ENCODE measurements at regions not wholly inside any gene's neighbourhood (a gene's known extent, or its start where the extent isn't known, plus 50 kb on each side); places are given as distances from the start of the nearest gene placed in this dataset.

DNA sequence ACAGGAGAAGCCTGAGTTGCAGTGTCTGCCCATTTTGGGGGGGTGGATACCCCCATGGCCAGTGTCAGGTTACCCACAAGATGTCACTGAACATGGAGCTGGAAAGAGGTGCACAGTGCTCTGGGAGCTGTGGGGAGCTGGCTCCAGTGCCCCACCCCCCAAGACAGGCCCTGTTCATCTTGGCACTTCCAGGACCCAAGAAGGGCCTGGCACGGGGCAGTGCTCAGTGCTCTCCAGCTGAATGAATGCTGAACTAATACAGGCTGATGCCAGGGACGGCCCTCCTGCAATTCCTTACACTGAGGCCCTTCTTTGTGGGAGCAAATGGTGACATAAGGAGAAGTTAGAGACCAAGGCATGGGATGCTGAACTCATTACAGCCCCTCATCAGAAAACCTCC, 163.4 kb upstream of the GLI2 start:
- TF ChIP-seq POLR2AphosphoS5 (IDR thresholded peaks at IDR 0.05; ENCODE audit: low read depth, low read length): no peak
- TF ChIP-seq TAF1 (IDR thresholded peaks at IDR 0.05; ENCODE audit: borderline replicate concordance, insufficient read depth, low read length): no peak
- TF ChIP-seq, protein P1, sequence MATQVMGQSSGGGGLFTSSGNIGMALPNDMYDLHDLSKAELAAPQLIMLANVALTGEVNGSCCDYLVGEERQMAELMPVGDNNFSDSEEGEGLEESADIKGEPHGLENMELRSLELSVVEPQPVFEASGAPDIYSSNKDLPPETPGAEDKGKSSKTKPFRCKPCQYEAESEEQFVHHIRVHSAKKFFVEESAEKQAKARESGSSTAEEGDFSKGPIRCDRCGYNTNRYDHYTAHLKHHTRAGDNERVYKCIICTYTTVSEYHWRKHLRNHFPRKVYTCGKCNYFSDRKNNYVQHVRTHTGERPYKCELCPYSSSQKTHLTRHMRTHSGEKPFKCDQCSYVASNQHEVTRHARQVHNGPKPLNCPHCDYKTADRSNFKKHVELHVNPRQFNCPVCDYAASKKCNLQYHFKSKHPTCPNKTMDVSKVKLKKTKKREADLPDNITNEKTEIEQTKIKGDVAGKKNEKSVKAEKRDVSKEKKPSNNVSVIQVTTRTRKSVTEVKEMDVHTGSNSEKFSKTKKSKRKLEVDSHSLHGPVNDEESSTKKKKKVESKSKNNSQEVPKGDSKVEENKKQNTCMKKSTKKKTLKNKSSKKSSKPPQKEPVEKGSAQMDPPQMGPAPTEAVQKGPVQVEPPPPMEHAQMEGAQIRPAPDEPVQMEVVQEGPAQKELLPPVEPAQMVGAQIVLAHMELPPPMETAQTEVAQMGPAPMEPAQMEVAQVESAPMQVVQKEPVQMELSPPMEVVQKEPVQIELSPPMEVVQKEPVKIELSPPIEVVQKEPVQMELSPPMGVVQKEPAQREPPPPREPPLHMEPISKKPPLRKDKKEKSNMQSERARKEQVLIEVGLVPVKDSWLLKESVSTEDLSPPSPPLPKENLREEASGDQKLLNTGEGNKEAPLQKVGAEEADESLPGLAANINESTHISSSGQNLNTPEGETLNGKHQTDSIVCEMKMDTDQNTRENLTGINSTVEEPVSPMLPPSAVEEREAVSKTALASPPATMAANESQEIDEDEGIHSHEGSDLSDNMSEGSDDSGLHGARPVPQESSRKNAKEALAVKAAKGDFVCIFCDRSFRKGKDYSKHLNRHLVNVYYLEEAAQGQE (IDR thresholded peaks at IDR 0.05; ENCODE audit: insufficient read depth in 1 of 2, low read depth in 2 of 2, low read length in 2 of 2): no peak
- no peak for TF ChIP-seq SIN3A (IDR thresholded peaks at IDR 0.05; ENCODE audit: borderline replicate concordance, insufficient read depth, low read length)

DNA sequence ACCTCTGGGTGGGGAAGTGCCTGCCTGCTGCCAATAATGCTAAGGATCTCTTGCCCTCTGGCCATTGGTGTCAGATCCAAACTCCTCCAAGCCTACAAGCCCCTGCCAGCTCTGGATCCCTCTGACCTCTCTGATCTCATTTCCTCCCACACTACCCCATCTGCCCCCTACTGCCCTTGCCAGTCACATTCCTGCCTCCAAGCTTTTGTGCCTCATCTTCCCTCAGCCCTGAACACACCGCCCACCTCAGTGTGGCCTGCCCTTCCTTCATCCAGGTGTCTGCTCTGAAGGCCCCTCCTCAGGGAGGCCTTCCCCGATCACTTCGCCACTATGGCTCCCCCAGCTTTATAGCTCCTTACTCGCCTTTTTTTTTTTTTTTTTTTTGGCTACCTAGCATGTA, 161.0 kb upstream of the GLI2 start:
- TF ChIP-seq, protein P1 (IDR thresholded peaks at IDR 0.05; ENCODE audit: insufficient read depth in 1 of 2, low read depth in 2 of 2, low read length in 2 of 2): no peak
- TF ChIP-seq POLR2AphosphoS5 (IDR thresholded peaks at IDR 0.05; ENCODE audit: low read depth, low read length) (no peak), SIN3A (IDR thresholded peaks at IDR 0.05; ENCODE audit: borderline replicate concordance, insufficient read depth, low read length) (no peak), TAF1 (IDR thresholded peaks at IDR 0.05; ENCODE audit: borderline replicate concordance, insufficient read depth, low read length) (no peak), FOXP2 (optimal IDR thresholded peaks at IDR 0.05; ENCODE audit: borderline replicate concordance, extremely low read depth, extremely low read length, insufficient read depth) (no peak)

DNA sequence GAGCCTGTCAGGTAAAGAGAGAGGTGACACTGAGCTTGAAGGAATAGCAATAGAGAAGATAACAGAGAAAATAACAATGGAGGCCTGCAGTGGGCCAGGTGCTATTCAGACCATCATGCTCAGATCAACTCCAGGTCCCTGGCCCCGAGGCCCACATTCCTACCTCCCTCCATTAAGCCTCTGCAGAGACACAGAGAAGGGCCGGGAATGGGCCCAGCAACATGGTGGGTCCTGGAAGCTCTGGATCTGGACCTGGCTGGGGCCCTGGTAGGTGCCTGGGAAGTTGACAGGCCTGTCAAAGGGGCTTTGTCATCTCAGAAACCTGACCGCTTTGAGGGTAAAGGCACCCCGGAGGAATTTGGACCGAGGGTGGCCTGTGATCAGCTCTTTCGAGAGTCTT, 159.7 kb upstream of the GLI2 start:
- TF ChIP-seq, protein P1 (IDR thresholded peaks at IDR 0.05; ENCODE audit: insufficient read depth in 1 of 2, low read depth in 2 of 2, low read length in 2 of 2): no peak
- no peak for TF ChIP-seq SIN3A (IDR thresholded peaks at IDR 0.05; ENCODE audit: borderline replicate concordance, insufficient read depth, low read length)
- TF ChIP-seq FOXP2 (optimal IDR thresholded peaks at IDR 0.05; ENCODE audit: borderline replicate concordance, extremely low read depth, extremely low read length, insufficient read depth): no peak
- TF ChIP-seq POLR2AphosphoS5 (IDR thresholded peaks at IDR 0.05; ENCODE audit: low read depth, low read length): no peak
- no peak for TF ChIP-seq TAF1 (IDR thresholded peaks at IDR 0.05; ENCODE audit: borderline replicate concordance, insufficient read depth, low read length)

DNA sequence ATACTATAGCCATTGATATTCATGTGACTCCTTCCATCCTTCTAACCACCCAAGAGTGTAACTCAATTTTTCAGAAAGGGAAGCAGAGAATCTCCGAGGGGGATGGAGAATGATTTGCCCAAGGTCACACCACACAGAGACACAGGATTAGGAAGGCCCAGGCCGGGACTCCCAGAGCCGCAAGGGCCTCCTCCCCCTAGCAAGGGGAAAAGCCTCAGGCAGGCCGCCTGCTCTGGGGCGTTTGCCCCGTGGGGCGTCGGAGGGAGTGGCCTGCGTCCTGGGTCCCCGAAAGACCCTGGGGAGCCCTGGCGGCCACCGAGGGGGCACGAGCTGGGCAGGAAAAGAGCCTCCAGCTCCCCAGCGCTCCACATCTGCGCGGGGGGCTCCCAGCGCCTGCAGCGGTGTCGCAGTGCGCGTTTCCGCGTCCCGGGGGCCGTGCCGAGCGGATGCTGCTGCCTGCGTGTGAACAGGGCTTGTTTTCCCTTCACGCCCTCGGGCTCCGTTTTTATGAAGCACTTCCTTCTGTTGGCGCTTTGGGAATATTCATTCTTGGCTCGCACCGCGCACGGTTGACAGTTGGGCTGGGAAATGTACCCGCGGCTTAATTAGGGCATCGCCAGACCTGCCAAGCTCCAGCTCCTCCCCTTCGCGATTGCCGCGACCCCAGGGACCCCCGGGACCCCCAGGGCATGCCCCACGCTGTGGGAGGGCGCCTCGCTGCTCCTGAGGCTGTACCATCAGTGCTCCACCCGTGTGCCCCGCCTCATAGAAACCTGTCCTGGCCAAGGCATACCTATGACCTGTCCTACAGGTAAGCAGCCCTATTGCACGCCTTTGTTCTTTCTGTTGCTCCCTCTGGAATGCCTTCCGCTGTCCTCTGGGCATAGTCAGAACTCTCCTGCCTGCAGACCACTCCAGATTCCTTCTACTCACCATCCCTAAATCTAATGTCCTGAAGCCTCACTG, 158.9 kb upstream of the GLI2 start:
- no peak for TF ChIP-seq TAF1 (IDR thresholded peaks at IDR 0.05; ENCODE audit: borderline replicate concordance, insufficient read depth, low read length)
- TF ChIP-seq POLR2AphosphoS5 (IDR thresholded peaks at IDR 0.05; ENCODE audit: low read depth, low read length): no peak
- no peak for TF ChIP-seq FOXP2 (optimal IDR thresholded peaks at IDR 0.05; ENCODE audit: borderline replicate concordance, extremely low read depth, extremely low read length, insufficient read depth)
- TF ChIP-seq, protein P1 (IDR thresholded peaks at IDR 0.05; ENCODE audit: insufficient read depth in 1 of 2, low read depth in 2 of 2, low read length in 2 of 2): no peak
- TF ChIP-seq SIN3A (IDR thresholded peaks at IDR 0.05; ENCODE audit: borderline replicate concordance, insufficient read depth, low read length): no peak

Measured in PFSK-1 (cell line).